Loucy (cell line): ENCODE measurements at regions not wholly inside any gene's neighbourhood (a gene's known extent, or its start where the extent isn't known, plus 50 kb on each side); places are given as distances from the start of the nearest gene placed in this dataset.

Source experiments
- H2AFZ ChIP-seq: fragments of 200-600 bp; sonication (generic); 2 replicates; pipeline ENCODE4 v1.6.0; 2016; ENCODE audit warnings: antibody characterized with exemption, mild to moderate bottlenecking, low read length, moderate library complexity
- H3F3A ChIP-seq: fragments of 200-600 bp; 2 replicates; pipeline ENCODE4 v1.6.0; 2016; ENCODE audit warnings: antibody characterized with exemption, low read depth, mild to moderate bottlenecking
- H3K27me3 ChIP-seq: fragments of 200-600 bp; sonication (generic); 2 replicates; pipeline ENCODE4 v1.6.1; 2014; ENCODE audit warnings: low read length, mild to moderate bottlenecking; ENCODE audit not compliant: insufficient read depth, poor library complexity, severe bottlenecking
- H3K36me3 ChIP-seq: fragments of 200-600 bp; sonication (generic); 2 replicates; pipeline ENCODE4 v1.6.1; 2016; ENCODE audit warnings: low read length; ENCODE audit not compliant: insufficient read depth
- H3K4me1 ChIP-seq: fragments of 200-600 bp; sonication (generic); 2 replicates; pipeline ENCODE4 v1.5.1; 2014; ENCODE audit warnings: low read length, mild to moderate bottlenecking; ENCODE audit not compliant: insufficient read depth, poor library complexity, severe bottlenecking
- H3K4me2 ChIP-seq: fragments of 200-600 bp; sonication (generic); 2 replicates; pipeline ENCODE4 v1.6.0; 2014; ENCODE audit warnings: antibody characterized with exemption, low read length, low read depth, mild to moderate bottlenecking; ENCODE audit not compliant: poor library complexity, severe bottlenecking
- H3K4me3 ChIP-seq: fragments of 200-600 bp; sonication (generic); 2 replicates; pipeline ENCODE4 v1.5.1; 2014; ENCODE audit warnings: low read length, mild to moderate bottlenecking, mixed read lengths; ENCODE audit not compliant: poor library complexity, severe bottlenecking
- H3K79me2 ChIP-seq: fragments of 200-600 bp; sonication (generic); 2 replicates; pipeline ENCODE4 v1.6.1; 2014; ENCODE audit warnings: low read length; ENCODE audit not compliant: insufficient read depth
- H3K9ac ChIP-seq: fragments of 200-600 bp; sonication (generic); 2 replicates; pipeline ENCODE4 v1.6.0; 2014; ENCODE audit warnings: mild to moderate bottlenecking, low read depth, low read length, moderate library complexity; ENCODE audit not compliant: poor library complexity, severe bottlenecking
- H3K9me2 ChIP-seq: fragments of 200-600 bp; sonication (generic); replicated peaks from 2 replicates; pipeline ENCODE4 v1.6.1; 2016; ENCODE audit warnings: low read depth, low read length, mixed read lengths
- H3K9me3 ChIP-seq: fragments of 200-600 bp; sonication (generic); 2 replicates; pipeline ENCODE4 v1.6.1; 2014; ENCODE audit warnings: mild to moderate bottlenecking, antibody characterized with exemption, low read length, low read depth; ENCODE audit not compliant: insufficient read depth
- H4K20me1 ChIP-seq: fragments of 200-600 bp; sonication (generic); 2 replicates; pipeline ENCODE4 v1.6.0; 2014; ENCODE audit warnings: antibody characterized with exemption, low read length, mild to moderate bottlenecking; ENCODE audit not compliant: insufficient read depth, poor library complexity, severe bottlenecking
- EZH2phosphoT487 ChIP-seq: fragments of 200-600 bp; IDR thresholded peaks from 2 replicates; pipeline ENCODE4 v1.6.1; 2018; ENCODE audit warnings: antibody characterized with exemption, mild to moderate bottlenecking, moderate library complexity, borderline replicate concordance
- TF ChIP-seq, protein P1 (sequence below): fragments of 200-600 bp; sonication (generic); conservative IDR thresholded peaks from 2 replicates; pipeline ENCODE4 v1.5.1; 2014; ENCODE audit warnings: mild to moderate bottlenecking, antibody characterized with exemption, low read length

DNA sequence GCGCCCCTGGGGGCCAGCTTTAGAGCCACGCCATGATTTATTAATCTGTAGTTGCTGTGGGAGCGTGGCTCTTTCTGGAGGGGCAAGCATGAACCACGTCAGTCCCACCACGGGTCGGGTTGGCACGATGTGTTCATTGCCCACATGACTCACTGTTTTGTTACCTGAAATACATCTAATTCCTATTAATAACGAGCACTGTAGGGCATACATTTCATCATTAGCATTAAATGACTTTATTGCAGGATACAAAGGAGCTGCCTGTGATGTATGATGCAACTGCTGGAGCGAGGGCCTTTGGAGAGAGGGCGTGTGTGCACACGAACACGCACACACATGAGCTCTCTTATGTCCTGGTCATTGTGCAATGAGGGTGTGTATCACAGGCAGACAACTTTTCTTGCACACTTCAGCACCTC, 127.0 kb downstream of the INHBB start:
- no peak overlapping the region for H2AFZ ChIP-seq
- H3K9me2 ChIP-seq = no peaks in the 10 kb centered on the region
- TF ChIP-seq, protein P1, sequence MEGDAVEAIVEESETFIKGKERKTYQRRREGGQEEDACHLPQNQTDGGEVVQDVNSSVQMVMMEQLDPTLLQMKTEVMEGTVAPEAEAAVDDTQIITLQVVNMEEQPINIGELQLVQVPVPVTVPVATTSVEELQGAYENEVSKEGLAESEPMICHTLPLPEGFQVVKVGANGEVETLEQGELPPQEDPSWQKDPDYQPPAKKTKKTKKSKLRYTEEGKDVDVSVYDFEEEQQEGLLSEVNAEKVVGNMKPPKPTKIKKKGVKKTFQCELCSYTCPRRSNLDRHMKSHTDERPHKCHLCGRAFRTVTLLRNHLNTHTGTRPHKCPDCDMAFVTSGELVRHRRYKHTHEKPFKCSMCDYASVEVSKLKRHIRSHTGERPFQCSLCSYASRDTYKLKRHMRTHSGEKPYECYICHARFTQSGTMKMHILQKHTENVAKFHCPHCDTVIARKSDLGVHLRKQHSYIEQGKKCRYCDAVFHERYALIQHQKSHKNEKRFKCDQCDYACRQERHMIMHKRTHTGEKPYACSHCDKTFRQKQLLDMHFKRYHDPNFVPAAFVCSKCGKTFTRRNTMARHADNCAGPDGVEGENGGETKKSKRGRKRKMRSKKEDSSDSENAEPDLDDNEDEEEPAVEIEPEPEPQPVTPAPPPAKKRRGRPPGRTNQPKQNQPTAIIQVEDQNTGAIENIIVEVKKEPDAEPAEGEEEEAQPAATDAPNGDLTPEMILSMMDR = no peak
- no peak for TF ChIP-seq EZH2phosphoT487
- H4K20me1 ChIP-seq = no peaks in the 10 kb centered on the region
- no peak overlapping the region for H3K4me2 ChIP-seq
- no peak overlapping the region for H3K9ac ChIP-seq
- H3K79me2 ChIP-seq = no peaks in the 10 kb centered on the region
- no peak overlapping the region for H3K4me3 ChIP-seq
- H3K27me3 ChIP-seq = no peaks in the 10 kb centered on the region
- no peaks in the 10 kb centered on the region for H3K36me3 ChIP-seq
- no peaks in the 10 kb centered on the region for H3K9me3 ChIP-seq
- no peaks in the 10 kb centered on the region for H3K4me1 ChIP-seq
- no peaks in the 10 kb centered on the region for H3F3A ChIP-seq

DNA sequence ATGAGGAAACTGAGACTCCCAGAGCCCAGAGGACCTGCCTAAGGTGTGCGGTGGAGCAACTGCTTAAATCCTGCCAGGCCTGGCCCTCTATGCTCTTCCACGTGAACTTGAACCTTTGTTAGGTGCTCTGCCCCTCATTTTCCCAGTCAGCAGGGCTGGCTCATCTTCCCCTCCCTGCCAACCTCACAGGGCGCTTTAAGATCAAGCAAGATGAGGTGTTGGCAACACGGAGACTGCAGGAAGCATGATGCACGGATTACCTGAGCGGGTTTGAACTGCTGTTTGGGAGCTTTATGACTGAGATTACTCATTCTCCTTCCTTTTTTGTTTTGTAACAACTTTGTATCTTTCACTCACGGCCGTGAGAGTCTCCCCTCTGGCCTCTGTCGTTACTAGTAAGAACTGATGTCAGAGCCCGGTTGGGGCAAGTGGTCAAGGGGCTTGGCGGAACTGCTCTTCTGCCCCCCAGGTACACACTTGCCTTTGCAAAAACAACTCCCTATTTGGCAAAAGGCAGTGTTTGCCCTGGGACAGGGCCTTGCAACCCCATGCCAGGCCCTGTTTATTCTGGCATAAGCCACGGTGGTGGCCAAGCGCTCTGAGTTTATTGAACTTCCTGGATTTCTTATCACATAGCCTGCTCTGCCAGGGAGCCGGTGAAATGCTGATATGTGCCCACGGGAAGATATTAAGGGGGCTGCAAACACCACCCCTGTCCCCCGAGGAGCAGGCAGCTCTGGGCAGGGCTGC, 127.8 kb downstream of the INHBB start:
- Histone ChIP-seq H3K79me2 (no peaks in the 10 kb centered on the region), H3K36me3 (no peaks in the 10 kb centered on the region), H3K9me3 (no peaks in the 10 kb centered on the region), H3K9ac (no peak overlapping the region), H2AFZ (no peak overlapping the region), H3K9me2 (no peaks in the 10 kb centered on the region), H3F3A (no peaks in the 10 kb centered on the region), H3K4me2 (no peak overlapping the region), H3K27me3 (no peaks in the 10 kb centered on the region), H4K20me1 (no peaks in the 10 kb centered on the region), H3K4me3 (no peak overlapping the region), H3K4me1 (no peaks in the 10 kb centered on the region)
- TF ChIP-seq, protein P1 = no peak
- no peak for TF ChIP-seq EZH2phosphoT487

DNA sequence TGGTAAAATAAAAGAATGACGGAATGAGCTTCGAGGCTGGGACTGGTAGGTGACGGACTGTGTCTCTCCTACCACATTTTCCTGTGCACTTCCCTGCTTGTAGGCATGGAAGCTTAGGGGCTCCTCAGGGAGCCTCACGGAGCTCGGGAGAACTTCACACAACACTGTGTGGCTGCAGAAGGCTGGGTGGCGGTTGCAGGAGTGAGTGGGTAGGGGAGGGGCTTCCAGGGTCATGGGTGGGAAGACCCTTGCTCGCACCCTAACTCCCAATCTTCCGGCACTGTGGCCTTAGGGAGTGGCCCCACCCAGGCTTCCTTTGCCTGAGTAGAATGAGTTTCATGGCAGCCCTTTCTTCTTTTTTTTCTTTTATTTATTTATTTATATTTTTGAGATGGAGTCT, 128.6 kb downstream of the INHBB start:
- TF ChIP-seq EZH2phosphoT487 = no peak
- no peak overlapping the region for H3K9ac ChIP-seq
- no peaks in the 10 kb centered on the region for H3K27me3 ChIP-seq
- H3K4me3 ChIP-seq = no peak overlapping the region
- H3K9me2 ChIP-seq = no peaks in the 10 kb centered on the region
- H3K9me3 ChIP-seq = no peaks in the 10 kb centered on the region
- H3K4me2 ChIP-seq = no peak overlapping the region
- H3K36me3 ChIP-seq = no peaks in the 10 kb centered on the region
- H3K4me1 ChIP-seq = no peaks in the 10 kb centered on the region
- no peaks in the 10 kb centered on the region for H3K79me2 ChIP-seq
- H2AFZ ChIP-seq = no peak overlapping the region
- no peaks in the 10 kb centered on the region for H4K20me1 ChIP-seq
- no peaks in the 10 kb centered on the region for H3F3A ChIP-seq

DNA sequence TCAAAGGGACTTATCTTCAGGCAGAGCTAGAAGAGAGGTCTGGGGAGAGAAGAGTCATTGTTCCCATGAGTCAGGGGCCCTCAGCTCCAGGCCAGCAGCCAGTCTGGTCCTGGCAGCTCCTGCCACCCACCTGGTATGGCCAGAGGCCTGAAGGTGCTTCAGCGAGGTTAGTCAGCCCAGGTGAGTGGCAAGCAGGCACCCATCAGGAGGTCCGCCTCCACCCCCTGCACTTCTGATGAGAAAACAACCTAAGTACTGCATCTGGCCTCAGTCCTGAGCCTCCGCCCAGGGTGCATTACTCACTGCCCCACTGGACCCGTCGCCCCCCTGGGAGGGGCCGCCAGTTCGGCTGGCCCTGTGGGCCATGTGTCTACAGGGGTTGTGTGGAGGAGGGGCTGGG, 130.2 kb downstream of the INHBB start:
- Histone ChIP-seq H3F3A (no peaks in the 10 kb centered on the region), H3K9ac (no peak overlapping the region), H2AFZ (no peak overlapping the region), H3K4me3 (no peak overlapping the region), H4K20me1 (no peaks in the 10 kb centered on the region), H3K4me2 (no peak overlapping the region), H3K9me3 (no peaks in the 10 kb centered on the region), H3K27me3 (no peaks in the 10 kb centered on the region), H3K36me3 (no peaks in the 10 kb centered on the region), H3K4me1 (no peaks in the 10 kb centered on the region), H3K9me2 (no peaks in the 10 kb centered on the region), H3K79me2 (no peaks in the 10 kb centered on the region)
- no peak for TF ChIP-seq EZH2phosphoT487
- TF ChIP-seq, protein P1 = no peak
